ENCODE measurements at regions not wholly inside any gene's neighbourhood (a gene's known extent, or its start where the extent isn't known, plus 50 kb on each side); places are given as distances from the start of the nearest gene placed in this dataset.

GRCh38 chr14:101109347-101109638, 205.8 kb upstream of the RTL1 start:
- Histone ChIP-seq H3K27me3 (ENCODE audit: control insufficient read depth in 2 of 2, insufficient read depth in 2 of 2, low read length in 2 of 2) (no peaks in the 10 kb centered on the region), H3K79me2 (ENCODE audit: insufficient read depth, low read length) (no peaks in the 10 kb centered on the region), H3K9ac (ENCODE audit: insufficient read depth, low read length, poor library complexity, severe bottlenecking) (no peak overlapping the region), H3K27ac (ENCODE audit: low read depth in 1 of 2, low read length in 2 of 2) (no peak overlapping the region), H3K9me3 (replicated peaks in 1 of 2; ENCODE audit: control insufficient read depth in 1 of 2, insufficient read depth in 1 of 2, low read length in 2 of 2) (no peaks in the 10 kb centered on the region), H3K4me2 (replicated peaks; ENCODE audit: extremely low read depth, low read length, poor library complexity, severe bottlenecking) (no peak overlapping the region), H3K4me3 (replicated peaks in 1 of 3; ENCODE audit: low read depth in 2 of 3, low read length in 3 of 3) (no peak overlapping the region), H3K4me1 (ENCODE audit: control insufficient read depth in 1 of 2, insufficient read depth in 2 of 2, low read length in 2 of 2) (peaks cover 0 to 5% of the 10 kb centered on the region in 2 donors), H2AFZ (ENCODE audit: insufficient read depth, low read depth, low read length, poor library complexity, severe bottlenecking) (no peak overlapping the region), H4K20me1 (ENCODE audit: insufficient read depth, low read length) (no peaks in the 10 kb centered on the region), H3K36me3 (replicated peaks in 1 of 2; ENCODE audit: control insufficient read depth in 1 of 2, insufficient read depth in 2 of 2, low read length in 2 of 2) (no peaks in the 10 kb centered on the region)
- H3K27me3 Mint-ChIP-seq (ENCODE audit: low read depth in 3 of 3) = peaks cover 1 to 6% (median 3%) of the 10 kb centered on the region in 3 donors
- peaks cover 0 to 8% (median 3%) of the 10 kb centered on the region in 7 donors for H3K9me3 Mint-ChIP-seq
- H3K36me3 Mint-ChIP-seq = no peaks in the 10 kb centered on the region
- no peak for DNase-seq
- intact Hi-C loops (cut with micrococcal nuclease) = no loop called here
- H3K27ac Mint-ChIP-seq = peak overlapping the region in 1 of 7 donors; percentile 66
- no peak for TF ChIP-seq CTCF (IDR thresholded peaks at IDR 0.05)
- WGBS (ENCODE audit: insufficient coverage) = 99% methylated on average over 8 of the region's 8 CpGs
- peaks cover 4% of the 10 kb centered on the region for H3K4me1 Mint-ChIP-seq
- H3K4me3 Mint-ChIP-seq = no peak overlapping the region

- intact Hi-C loops (cut with micrococcal nuclease) = no loop called here
- H3K27ac Mint-ChIP-seq = peak overlapping the region in 2 of 7 donors; percentile 47 to 59
- H3K27me3 ChIP-seq (ENCODE audit: control insufficient read depth in 2 of 2, insufficient read depth in 2 of 2, low read length in 2 of 2) = no peaks in the 10 kb centered on the region
- H3K9ac ChIP-seq (ENCODE audit: insufficient read depth, low read length, poor library complexity, severe bottlenecking) = no peak overlapping the region
- H3K4me1 Mint-ChIP-seq = peaks cover 4% of the 10 kb centered on the region
- no peak for DNase-seq
- no peak overlapping the region for H3K4me3 ChIP-seq (replicated peaks in 1 of 3; ENCODE audit: low read depth in 2 of 3, low read length in 3 of 3)
- no peaks in the 10 kb centered on the region for H3K79me2 ChIP-seq (ENCODE audit: insufficient read depth, low read length)
- H3K36me3 ChIP-seq (replicated peaks in 1 of 2; ENCODE audit: control insufficient read depth in 1 of 2, insufficient read depth in 2 of 2, low read length in 2 of 2) = no peaks in the 10 kb centered on the region
- no peak overlapping the region for H2AFZ ChIP-seq (ENCODE audit: insufficient read depth, low read depth, low read length, poor library complexity, severe bottlenecking)
- WGBS (ENCODE audit: insufficient coverage) = 86% methylated on average over 10 of the region's 15 CpGs
- H3K4me3 Mint-ChIP-seq = no peak overlapping the region
- H4K20me1 ChIP-seq (ENCODE audit: insufficient read depth, low read length) = no peaks in the 10 kb centered on the region
- peaks cover 0 to 5% of the 10 kb centered on the region in 2 donors for H3K4me1 ChIP-seq (ENCODE audit: control insufficient read depth in 1 of 2, insufficient read depth in 2 of 2, low read length in 2 of 2)
- no peak overlapping the region for H3K27ac ChIP-seq (ENCODE audit: low read depth in 1 of 2, low read length in 2 of 2)
- peaks cover 0 to 6% (median 3%) of the 10 kb centered on the region in 3 donors for H3K27me3 Mint-ChIP-seq (ENCODE audit: low read depth in 3 of 3)
- H3K9me3 ChIP-seq (replicated peaks in 1 of 2; ENCODE audit: control insufficient read depth in 1 of 2, insufficient read depth in 1 of 2, low read length in 2 of 2) = no peaks in the 10 kb centered on the region
- H3K9me3 Mint-ChIP-seq = peaks cover 0 to 8% (median 2%) of the 10 kb centered on the region in 7 donors
- no peaks in the 10 kb centered on the region for H3K36me3 Mint-ChIP-seq
- no peak for TF ChIP-seq CTCF (IDR thresholded peaks at IDR 0.05)
- no peak overlapping the region for H3K4me2 ChIP-seq (replicated peaks; ENCODE audit: extremely low read depth, low read length, poor library complexity, severe bottlenecking)
Measured at GRCh38 chr14:101109981-101110728, 206.6 kb upstream of the RTL1 start.

Data from CD14-positive monocyte (primary cell).